ENCODE measurements at regions not wholly inside any gene's neighbourhood (a gene's known extent, or its start where the extent isn't known, plus 50 kb on each side); places are given as distances from the start of the nearest gene placed in this dataset.
"Not testable (repeated sequence)": the region's sequence is repeated elsewhere in the genome, so short reads cannot be mapped to it uniquely, and the experiment has no call there.

DNA sequence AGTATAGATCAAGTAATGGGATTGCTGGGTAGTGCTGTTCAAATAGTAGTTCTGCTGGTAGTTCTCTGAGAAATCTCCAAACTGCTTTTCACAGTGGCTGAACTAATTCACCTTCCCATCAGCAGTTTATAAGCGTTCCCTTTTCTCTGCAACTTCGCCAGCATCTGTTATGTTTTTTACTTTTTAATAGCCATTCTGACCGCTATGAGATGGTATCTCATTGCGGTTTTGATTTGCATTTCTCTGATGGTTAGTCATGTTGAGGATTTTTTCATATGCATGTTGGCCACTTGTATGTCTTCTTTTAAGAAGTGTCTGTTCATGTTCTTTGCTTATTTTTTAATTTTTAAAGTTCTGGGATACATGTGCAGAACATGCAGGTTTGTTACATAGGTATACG, 279.2 kb upstream of the NREP start:
- no peak for TF ChIP-seq CTCF (IDR thresholded peaks at IDR 0.05; ENCODE audit: insufficient read depth in 1 of 2, low read depth in 1 of 2, low read length in 1 of 2, severe bottlenecking in 1 of 2, unreplicated experiment in 1 of 2)

GRCh38 chr5:112034421-112034979, 277.5 kb upstream of the NREP start:
- Histone ChIP-seq H3K27me3 (replicated peaks; ENCODE audit: control insufficient read depth, insufficient read depth, low read length) (no peaks in the 10 kb centered on the region), H3K36me3 (ENCODE audit: control insufficient read depth, insufficient read depth, low read length) (no peaks in the 10 kb centered on the region), H3K9me3 (no peaks in the 10 kb centered on the region), H3K4me3 (ENCODE audit: low read depth, low read length) (no peak overlapping the region), H3K4me1 (no peaks in the 10 kb centered on the region)
- Mint-ChIP-seq H3K9me3 (ENCODE audit: unreplicated experiment) (no peaks in the 10 kb centered on the region), H3K27ac (ENCODE audit: unreplicated experiment) (no peak overlapping the region), H3K4me3 (ENCODE audit: unreplicated experiment) (no peak overlapping the region), H3K36me3 (ENCODE audit: insufficient read depth, unreplicated experiment) (no peaks in the 10 kb centered on the region), H3K27me3 (ENCODE audit: insufficient read depth, unreplicated experiment) (no peaks in the 10 kb centered on the region), H3K4me1 (ENCODE audit: low read depth, unreplicated experiment) (no peaks in the 10 kb centered on the region)
- ChIA-PET POLR2A (no interaction called here), CTCF (no interaction called here)
- intact Hi-C loops (cut with micrococcal nuclease; ENCODE audit: unreplicated experiment): no loop called here
- no peak for DNase-seq
- no TSS peak for BruUV-seq (replicated peaks)
- no peak for TF ChIP-seq CTCF (IDR thresholded peaks at IDR 0.05; ENCODE audit: insufficient read depth in 1 of 2, low read depth in 1 of 2, low read length in 1 of 2, severe bottlenecking in 1 of 2, unreplicated experiment in 1 of 2)

More for the DNA sequence above, 279.2 kb upstream of the NREP start:
- Histone ChIP-seq H3K9me3 (no peaks in the 10 kb centered on the region), H3K4me3 (ENCODE audit: low read depth, low read length) (no peak overlapping the region), H3K4me1 (no peaks in the 10 kb centered on the region), H3K27me3 (replicated peaks; ENCODE audit: control insufficient read depth, insufficient read depth, low read length) (no peaks in the 10 kb centered on the region), H3K36me3 (ENCODE audit: control insufficient read depth, insufficient read depth, low read length) (no peaks in the 10 kb centered on the region)
- H3K4me3 Mint-ChIP-seq (ENCODE audit: unreplicated experiment): no peak overlapping the region
- CTCF ChIA-PET: no interaction called here
- intact Hi-C loops (cut with micrococcal nuclease; ENCODE audit: unreplicated experiment): no loop called here
- no peak for DNase-seq
- BruUV-seq (replicated peaks): no TSS peak
- H3K9me3 Mint-ChIP-seq (ENCODE audit: unreplicated experiment): no peaks in the 10 kb centered on the region
- H3K36me3 Mint-ChIP-seq (ENCODE audit: insufficient read depth, unreplicated experiment): no peaks in the 10 kb centered on the region
- H3K4me1 Mint-ChIP-seq (ENCODE audit: low read depth, unreplicated experiment): no peaks in the 10 kb centered on the region
- no peak overlapping the region for H3K27ac Mint-ChIP-seq (ENCODE audit: unreplicated experiment)
- POLR2A ChIA-PET: no interaction called here
- H3K27me3 Mint-ChIP-seq (ENCODE audit: insufficient read depth, unreplicated experiment): no peaks in the 10 kb centered on the region

DNA sequence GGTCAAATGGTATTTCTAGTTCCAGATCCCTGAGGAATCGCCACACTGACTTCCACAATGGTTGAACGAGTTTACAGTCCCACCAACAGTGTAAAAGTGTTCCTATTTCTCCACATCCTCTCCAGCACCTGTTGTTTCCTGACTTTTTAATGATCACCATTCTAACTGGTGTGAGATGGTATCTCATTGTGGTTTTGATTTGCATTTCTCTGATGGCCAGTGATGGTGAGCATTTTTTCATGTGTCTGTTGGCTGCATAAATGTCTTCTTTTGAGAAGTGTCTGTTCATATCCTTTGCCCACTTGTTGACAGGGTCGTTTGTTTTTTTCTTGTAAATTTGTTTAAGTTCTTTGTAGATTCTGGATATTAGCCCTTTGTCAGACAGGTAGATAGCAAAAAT, 269.9 kb upstream of the NREP start:
- H3K4me3 ChIP-seq (ENCODE audit: low read depth, low read length); H3K27me3 ChIP-seq (replicated peaks; ENCODE audit: control insufficient read depth, insufficient read depth, low read length); H3K9me3 ChIP-seq; H3K4me1 ChIP-seq; H3K4me3 Mint-ChIP-seq (ENCODE audit: unreplicated experiment); H3K36me3 ChIP-seq (ENCODE audit: control insufficient read depth, insufficient read depth, low read length); DNase-seq; intact Hi-C loops (cut with micrococcal nuclease; ENCODE audit: unreplicated experiment); H3K27ac Mint-ChIP-seq (ENCODE audit: unreplicated experiment); H3K36me3 Mint-ChIP-seq (ENCODE audit: insufficient read depth, unreplicated experiment); CTCF ChIA-PET; H3K4me1 Mint-ChIP-seq (ENCODE audit: low read depth, unreplicated experiment); H3K9me3 Mint-ChIP-seq (ENCODE audit: unreplicated experiment); H3K27me3 Mint-ChIP-seq (ENCODE audit: insufficient read depth, unreplicated experiment); BruUV-seq (replicated peaks); POLR2A ChIA-PET: not testable (repeated sequence)

GRCh38 chr5:112025757-112026156, 268.8 kb upstream of the NREP start:
- H3K27ac Mint-ChIP-seq (ENCODE audit: unreplicated experiment): no peak overlapping the region
- BruUV-seq (replicated peaks): no TSS peak
- Histone ChIP-seq H3K27me3 (replicated peaks; ENCODE audit: control insufficient read depth, insufficient read depth, low read length) (no peaks in the 10 kb centered on the region), H3K4me3 (ENCODE audit: low read depth, low read length) (no peak overlapping the region), H3K36me3 (ENCODE audit: control insufficient read depth, insufficient read depth, low read length) (no peaks in the 10 kb centered on the region), H3K4me1 (no peaks in the 10 kb centered on the region), H3K9me3 (no peaks in the 10 kb centered on the region)
- H3K36me3 Mint-ChIP-seq (ENCODE audit: insufficient read depth, unreplicated experiment): no peaks in the 10 kb centered on the region
- no peak for DNase-seq
- ChIA-PET CTCF (no interaction called here), POLR2A (no interaction called here)
- H3K4me1 Mint-ChIP-seq (ENCODE audit: low read depth, unreplicated experiment): no peaks in the 10 kb centered on the region
- no peak for TF ChIP-seq CTCF (IDR thresholded peaks at IDR 0.05; ENCODE audit: insufficient read depth in 1 of 2, low read depth in 1 of 2, low read length in 1 of 2, severe bottlenecking in 1 of 2, unreplicated experiment in 1 of 2)
- H3K9me3 Mint-ChIP-seq (ENCODE audit: unreplicated experiment): no peaks in the 10 kb centered on the region
- H3K27me3 Mint-ChIP-seq (ENCODE audit: insufficient read depth, unreplicated experiment): no peaks in the 10 kb centered on the region
- no peak overlapping the region for H3K4me3 Mint-ChIP-seq (ENCODE audit: unreplicated experiment)
- intact Hi-C loops (cut with micrococcal nuclease; ENCODE audit: unreplicated experiment): no loop called here

All from Caco-2 (cell line).